GM18520 (cell line): ENCODE measurements at regions not wholly inside any gene's neighbourhood (a gene's known extent, or its start where the extent isn't known, plus 50 kb on each side); places are given as distances from the start of the nearest gene placed in this dataset.

Source experiments
- ATAC-seq: cut with Tn5 transposase; IDR thresholded peaks from one replicate; pipeline ENCODE4 v1.9.1; 2021; ENCODE audit not compliant: unreplicated experiment

DNA sequence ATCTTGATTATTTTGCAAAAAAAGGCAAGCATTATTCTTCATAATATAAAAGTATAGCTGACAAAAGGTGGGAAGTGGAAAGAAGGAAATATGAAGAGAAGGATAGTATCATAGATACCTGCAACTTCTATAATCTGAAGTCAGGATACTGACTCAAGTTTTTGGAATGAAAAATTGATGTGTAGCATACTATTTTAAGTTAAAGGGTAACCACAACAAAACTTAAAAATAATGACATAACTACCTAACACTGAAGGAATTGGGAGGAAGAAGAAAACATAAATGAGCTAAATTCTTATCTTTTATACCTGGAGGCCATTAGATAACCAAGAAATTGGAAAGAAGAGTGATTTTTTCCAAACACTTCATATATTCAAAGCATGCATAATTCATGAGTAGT lies 51.8 kb upstream of the TLE1 start:
- ATAC-seq = no peak

DNA sequence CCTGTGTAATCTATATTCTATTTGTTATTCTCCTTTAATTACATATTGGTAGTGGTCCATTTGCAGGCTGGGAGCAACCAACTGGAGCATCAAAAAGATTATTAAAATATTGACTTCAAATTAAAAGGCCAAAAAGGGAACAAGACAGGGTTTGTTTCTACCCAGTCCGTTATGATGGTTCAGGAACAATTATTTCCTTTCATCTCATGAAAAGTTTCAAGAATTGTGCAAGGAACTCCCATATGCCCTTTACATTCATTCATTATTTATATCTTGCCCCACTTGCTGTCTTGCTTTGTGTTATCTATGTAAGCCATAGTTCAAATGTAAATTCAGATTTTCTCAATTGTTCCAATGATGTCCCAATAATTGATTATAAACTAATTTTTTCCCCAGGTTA lies 58.7 kb upstream of the TLE1 start:
- ATAC-seq = no peak

DNA sequence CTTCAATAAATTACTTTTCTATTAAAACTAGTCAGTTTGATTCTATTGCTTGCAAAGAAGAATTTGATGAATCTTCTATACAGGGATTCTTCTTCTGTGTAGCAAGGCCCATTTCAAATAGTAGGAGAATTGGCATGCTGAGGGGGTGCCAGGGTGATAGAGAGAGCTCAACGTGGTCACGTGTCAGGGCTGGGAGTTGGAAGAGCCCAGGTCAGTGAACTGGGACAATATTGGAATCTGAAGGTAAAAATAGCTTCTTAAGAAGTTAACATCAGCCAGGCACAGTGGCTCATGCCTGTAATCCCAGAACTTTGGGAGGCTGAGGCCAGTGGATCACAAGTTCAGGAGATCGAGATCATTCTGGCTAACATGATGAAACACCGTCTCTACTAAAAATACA lies 64.1 kb upstream of the TLE1 start:
- ATAC-seq = no peak

GRCh38 chr9:81754245-81754644 lies 64.9 kb upstream of the TLE1 start:
- ATAC-seq = no peak

- no peak for ATAC-seq
These were observed 66.4 kb upstream of the TLE1 start for GRCh38 chr9:81755721-81756120.

- no peak for ATAC-seq
These were observed 67.2 kb upstream of the TLE1 start for GRCh38 chr9:81756561-81756960.

GRCh38 chr9:81758123-81758797 lies 68.9 kb upstream of the TLE1 start:
- no peak for ATAC-seq

DNA sequence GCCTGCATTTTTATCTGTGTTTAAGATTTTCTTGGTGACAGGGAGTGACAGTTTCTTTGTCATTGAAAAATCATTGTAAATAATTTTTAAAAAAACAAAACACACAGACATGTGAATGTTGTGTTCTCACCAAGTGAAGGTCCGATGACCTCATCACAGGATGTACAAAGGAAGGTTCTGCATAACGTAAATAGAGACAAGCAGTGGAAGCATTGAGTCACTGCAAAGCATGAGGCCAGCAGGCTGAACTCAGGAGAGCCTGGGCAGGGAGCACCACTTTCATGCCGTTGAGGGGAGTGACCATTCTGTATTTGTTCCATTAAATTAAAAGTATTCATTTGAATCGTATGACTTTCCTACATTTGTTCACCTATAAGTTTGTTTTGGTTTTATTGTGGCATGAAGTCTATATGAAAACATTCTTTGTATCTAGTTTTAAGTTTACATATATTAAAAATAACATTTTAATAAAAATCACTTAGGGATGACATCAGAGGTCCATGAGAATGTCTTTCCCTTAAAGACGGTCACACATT lies 70.4 kb upstream of the TLE1 start:
- no peak for ATAC-seq

DNA sequence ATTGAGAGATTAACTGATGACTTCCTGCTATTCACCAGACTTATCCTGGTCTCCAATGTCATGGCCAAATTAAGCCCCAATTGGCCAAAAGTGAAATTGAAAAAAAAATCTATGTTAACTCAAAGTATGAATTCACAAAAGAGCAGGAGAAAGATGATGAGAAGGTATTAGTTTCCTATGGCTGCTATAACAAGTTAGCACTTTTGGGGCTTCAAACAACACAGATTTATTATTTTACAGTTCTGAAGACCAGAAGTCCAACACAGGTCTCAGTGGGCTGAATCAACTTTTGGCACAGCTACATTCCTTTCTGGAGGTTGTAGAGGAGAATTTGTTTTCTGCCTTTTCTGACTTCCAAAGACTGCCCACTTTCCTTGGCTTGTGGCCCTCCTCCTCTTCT lies 78.6 kb upstream of the TLE1 start:
- no peak for ATAC-seq

- ATAC-seq = no peak
These were observed 82.2 kb upstream of the TLE1 start for GRCh38 chr9:81771571-81771970.

GRCh38 chr9:81772144-81772543 lies 82.8 kb upstream of the TLE1 start:
- ATAC-seq = no peak

GRCh38 chr9:81776390-81776789 lies 87.0 kb upstream of the TLE1 start:
- no peak for ATAC-seq

- no peak for ATAC-seq
These were observed 87.5 kb upstream of the TLE1 start for GRCh38 chr9:81776834-81777233.

- no peak for ATAC-seq
These were observed 88.1 kb upstream of the TLE1 start for GRCh38 chr9:81777482-81777881.

DNA sequence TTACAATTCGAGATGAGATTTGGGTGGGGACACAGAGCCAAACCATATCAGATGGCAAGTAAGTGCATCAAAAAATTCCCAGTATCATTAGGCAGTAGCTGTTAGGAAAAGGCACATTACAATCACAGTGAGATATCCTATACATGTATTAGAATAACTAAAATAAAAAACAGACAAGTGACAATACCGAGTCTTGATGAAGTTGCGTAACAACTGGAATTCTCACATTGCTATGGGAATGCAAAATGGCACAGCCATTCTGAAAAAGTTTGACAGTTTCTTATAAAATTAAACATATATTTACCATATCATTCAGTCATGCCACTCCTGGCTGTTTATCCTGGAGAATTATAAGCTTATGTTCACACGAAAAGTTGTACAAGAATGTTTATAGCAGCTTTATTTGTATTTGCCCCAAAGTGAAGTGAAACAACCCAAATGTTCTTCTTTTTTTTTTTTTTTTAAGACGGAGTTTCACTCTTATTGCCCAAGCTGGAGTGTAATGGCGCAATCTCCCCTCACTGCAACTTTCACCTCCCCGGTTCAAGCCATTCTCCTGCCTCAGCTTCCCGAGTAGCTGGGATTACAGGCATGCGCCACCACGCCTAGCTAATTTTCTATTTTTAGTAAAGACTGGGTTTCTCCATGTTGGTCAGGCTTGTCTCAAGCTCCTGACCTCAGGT lies 93.1 kb upstream of the TLE1 start:
- ATAC-seq = no peak

DNA sequence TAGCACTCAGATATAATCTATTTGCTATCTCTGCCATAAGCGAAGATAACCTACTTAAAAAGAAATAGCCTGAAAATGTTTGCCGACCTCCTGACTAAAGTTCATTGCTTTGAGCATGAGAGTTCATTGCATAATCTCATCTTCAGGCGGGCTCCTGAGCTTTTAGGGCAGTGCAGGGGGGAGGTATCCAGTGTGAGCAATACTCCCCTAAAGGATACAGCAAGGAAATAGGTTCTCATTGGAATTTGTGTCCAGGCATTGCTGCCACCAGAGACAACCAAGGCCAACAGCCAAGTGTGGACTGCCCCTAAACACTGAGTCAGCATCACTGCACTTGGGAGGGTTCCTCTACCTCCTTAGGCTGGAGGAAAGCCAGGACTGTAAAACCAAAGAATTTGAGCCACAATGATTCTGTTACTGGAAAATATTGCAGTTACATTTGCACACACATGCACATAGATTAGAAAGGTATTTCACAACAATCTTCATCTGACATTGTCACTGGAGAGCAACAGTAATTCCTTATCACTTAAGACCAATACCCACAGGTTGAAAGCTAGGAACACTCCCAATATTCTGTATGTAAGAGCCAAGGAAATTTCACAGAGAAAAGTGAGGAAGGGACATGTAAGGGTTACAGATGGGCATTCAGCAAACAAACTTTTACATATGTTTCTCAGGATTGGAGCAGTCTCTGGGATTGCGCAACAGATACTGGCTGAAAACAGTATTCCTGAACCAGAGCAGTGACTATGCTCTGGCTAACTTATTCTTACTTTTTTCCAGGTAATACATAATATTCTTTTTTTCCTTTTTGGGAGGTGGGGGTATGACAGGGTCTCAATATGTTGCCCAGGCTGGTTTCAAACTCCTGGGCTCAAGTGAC lies 98.6 kb upstream of the TLE1 start:
- no peak for ATAC-seq

GRCh38 chr9:81789721-81790120 lies 100.4 kb upstream of the TLE1 start:
- ATAC-seq = no peak

- ATAC-seq = no peak
These were observed 100.8 kb upstream of the TLE1 start for GRCh38 chr9:81790166-81790565.

DNA sequence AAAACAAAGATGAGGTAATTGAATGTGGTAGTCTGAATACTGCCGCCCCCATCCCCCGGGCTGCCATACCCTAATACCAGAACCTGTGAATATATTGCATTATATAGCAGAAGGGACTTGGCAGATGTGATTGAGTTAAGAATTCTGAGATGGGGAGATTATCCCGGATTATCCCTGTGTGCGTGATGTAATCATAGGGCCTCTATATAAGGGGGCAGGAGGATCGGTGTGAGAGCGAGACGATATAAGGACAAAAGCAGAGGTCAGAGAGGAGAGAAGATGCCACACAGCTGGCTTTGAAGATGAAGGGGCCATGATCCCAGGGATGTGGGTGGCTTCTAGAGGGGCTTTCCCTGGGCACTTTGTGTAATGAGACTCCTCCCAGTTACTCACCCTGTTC lies 101.7 kb upstream of the TLE1 start:
- ATAC-seq = no peak

DNA sequence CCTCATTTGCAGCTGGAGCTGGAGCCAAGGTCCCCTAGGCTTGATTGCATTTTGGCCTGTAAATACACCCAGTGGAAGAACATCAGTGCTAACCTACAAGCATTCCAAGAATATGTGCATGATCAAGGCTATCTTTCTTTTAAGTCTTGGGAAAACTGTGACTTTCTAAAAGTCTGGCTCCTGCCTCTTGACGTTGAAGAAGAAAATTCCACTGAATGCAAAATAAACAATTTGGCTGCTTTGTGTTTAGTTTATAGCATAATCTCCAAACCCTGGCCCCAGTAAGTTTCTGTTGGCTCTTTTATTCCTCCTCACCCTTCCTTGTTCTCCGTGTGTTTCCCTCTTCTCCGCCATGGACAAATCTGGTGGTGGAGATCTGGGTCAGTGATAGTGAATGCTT lies 109.3 kb upstream of the TLE1 start:
- no peak for ATAC-seq

GRCh38 chr9:81801190-81801589 lies 111.8 kb upstream of the TLE1 start:
- no peak for ATAC-seq

- ATAC-seq = no peak
These were observed 115.0 kb upstream of the TLE1 start for GRCh38 chr9:81804306-81804705.
